DOHH2 (cell line): ENCODE measurements at regions not wholly inside any gene's neighbourhood (a gene's known extent, or its start where the extent isn't known, plus 50 kb on each side); places are given as distances from the start of the nearest gene placed in this dataset.

Source experiments
- H3F3A ChIP-seq: fragments of 200-600 bp; sonication (generic), shearing (Covaris generic); 2 replicates; pipeline ENCODE4 v1.6.0; 2016; ENCODE audit warnings: antibody characterized with exemption, mild to moderate bottlenecking; ENCODE audit not compliant: control insufficient read depth, insufficient read depth
- H3K27ac ChIP-seq: fragments of 200-600 bp; sonication (generic); 2 replicates; pipeline ENCODE4 v1.5.1; 2014; ENCODE audit warnings: low read depth, mild to moderate bottlenecking, low read length, moderate library complexity
- H3K27me3 ChIP-seq: fragments of 200-600 bp; sonication (generic); 2 replicates; pipeline ENCODE4 v1.6.1; 2014; ENCODE audit warnings: mild to moderate bottlenecking, low read length, mixed read lengths; ENCODE audit not compliant: control insufficient read depth
- H3K36me3 ChIP-seq: fragments of 200-600 bp; sonication (generic); 2 replicates; pipeline ENCODE4 v1.6.1; 2014; ENCODE audit warnings: mild to moderate bottlenecking, low read length, moderate library complexity, mixed read lengths; ENCODE audit not compliant: control insufficient read depth
- H3K4me1 ChIP-seq: fragments of 200-600 bp; sonication (generic); 2 replicates; pipeline ENCODE4 v1.6.1; 2014; ENCODE audit warnings: mild to moderate bottlenecking, low read length, mixed read lengths; ENCODE audit not compliant: control insufficient read depth
- H3K4me2 ChIP-seq: fragments of 200-600 bp; sonication (generic); 2 replicates; pipeline ENCODE4 v1.6.0; 2014; ENCODE audit warnings: mild to moderate bottlenecking, low read length, moderate library complexity
- H3K4me3 ChIP-seq: fragments of 200-600 bp; sonication (generic); 2 replicates; pipeline ENCODE4 v1.5.1; 2014; ENCODE audit warnings: mild to moderate bottlenecking, low read length, mixed read lengths
- H3K79me2 ChIP-seq: fragments of 200-600 bp; sonication (generic); 2 replicates; pipeline ENCODE4 v1.6.1; 2014; ENCODE audit warnings: mild to moderate bottlenecking, low read length, mixed read lengths; ENCODE audit not compliant: control insufficient read depth
- H3K9me2 ChIP-seq: fragments of 200-600 bp; sonication (generic); replicated peaks from 2 replicates; pipeline ENCODE4 v1.6.1; 2014; ENCODE audit warnings: mild to moderate bottlenecking, low read length, mixed read lengths; ENCODE audit not compliant: control insufficient read depth
- H3K9me3 ChIP-seq: fragments of 200-600 bp; sonication (generic); 2 replicates; pipeline ENCODE4 v1.6.1; 2014; ENCODE audit warnings: antibody characterized with exemption, low read length, mixed read lengths; ENCODE audit not compliant: control insufficient read depth, insufficient read depth
- H4K20me1 ChIP-seq: fragments of 200-600 bp; sonication (generic); 2 replicates; pipeline ENCODE4 v1.6.0; 2014; ENCODE audit warnings: low read depth, mild to moderate bottlenecking, antibody characterized with exemption, low read length, moderate library complexity; ENCODE audit not compliant: control insufficient read depth, insufficient read depth
- CTCF ChIP-seq: fragments of 200-600 bp; sonication (generic); IDR thresholded peaks from one replicate; pipeline ENCODE4 v1.5.1; 2014; ENCODE audit warnings: antibody characterized with exemption, mild to moderate bottlenecking, low read depth, low read length; ENCODE audit not compliant: poor library complexity, severe bottlenecking
- EZH2phosphoT487 ChIP-seq: fragments of 200-600 bp; sonication (generic); IDR thresholded peaks from 2 replicates; pipeline ENCODE4 v1.6.1; 2017; ENCODE audit warnings: borderline replicate concordance, mild to moderate bottlenecking, antibody characterized with exemption, low read length, moderate library complexity, mixed read lengths

- H3K27me3 ChIP-seq: no peaks in the 10 kb centered on the region
- H3K9me2 ChIP-seq: no peaks in the 10 kb centered on the region
- H3K4me2 ChIP-seq: no peak overlapping the region
- no peaks in the 10 kb centered on the region for H3F3A ChIP-seq
- no peaks in the 10 kb centered on the region for H3K36me3 ChIP-seq
- no peak for TF ChIP-seq CTCF
- TF ChIP-seq EZH2phosphoT487: no peak
- no peak overlapping the region for H3K27ac ChIP-seq
- H3K79me2 ChIP-seq: no peaks in the 10 kb centered on the region
- no peaks in the 10 kb centered on the region for H3K4me1 ChIP-seq
- no peak overlapping the region for H3K4me3 ChIP-seq
- peaks cover 8% of the 10 kb centered on the region; the same call in 1 of the 2 replicates for H3K9me3 ChIP-seq
- no peaks in the 10 kb centered on the region for H4K20me1 ChIP-seq
Measured at GRCh38 chr13:111017755-111018459, 97.2 kb upstream of the ARHGEF7 start.

GRCh38 chr13:111013196-111013595 lies 98.3 kb upstream of the ANKRD10 start:
- H3K4me3 ChIP-seq: no peak overlapping the region
- no peaks in the 10 kb centered on the region for H3K79me2 ChIP-seq
- no peaks in the 10 kb centered on the region for H3K27me3 ChIP-seq
- H3K27ac ChIP-seq: no peak overlapping the region
- no peaks in the 10 kb centered on the region for H3K36me3 ChIP-seq
- no peaks in the 10 kb centered on the region for H3K9me2 ChIP-seq
- TF ChIP-seq EZH2phosphoT487 (no peak), CTCF (no peak)
- H3K4me2 ChIP-seq: no peak overlapping the region
- no peaks in the 10 kb centered on the region for H3F3A ChIP-seq
- no peaks in the 10 kb centered on the region for H4K20me1 ChIP-seq
- H3K4me1 ChIP-seq: no peaks in the 10 kb centered on the region
- H3K9me3 ChIP-seq: no peaks in the 10 kb centered on the region

- H3F3A ChIP-seq: no peaks in the 10 kb centered on the region
- H3K9me3 ChIP-seq: no peaks in the 10 kb centered on the region
- H3K27ac ChIP-seq: no peak overlapping the region
- H3K4me2 ChIP-seq: no peak overlapping the region
- TF ChIP-seq CTCF (no peak), EZH2phosphoT487 (no peak)
- no peaks in the 10 kb centered on the region for H3K36me3 ChIP-seq
- H3K4me1 ChIP-seq: peaks cover 4% of the 10 kb centered on the region; the same call in 1 of the 2 replicates
- no peaks in the 10 kb centered on the region for H4K20me1 ChIP-seq
- H3K79me2 ChIP-seq: no peaks in the 10 kb centered on the region
- H3K9me2 ChIP-seq: no peaks in the 10 kb centered on the region
- no peak overlapping the region for H3K4me3 ChIP-seq
- no peaks in the 10 kb centered on the region for H3K27me3 ChIP-seq
Measured at GRCh38 chr13:111011899-111012298, 97.0 kb upstream of the ANKRD10 start.
